22Rv1 (cell line): ENCODE measurements at regions not wholly inside any gene's neighbourhood (a gene's known extent, or its start where the extent isn't known, plus 50 kb on each side); places are given as distances from the start of the nearest gene placed in this dataset.

Source experiments
- H3K27ac ChIP-seq: fragments of 450-650 bp; 2 replicates; pipeline ENCODE4 v1.5.1; 2017
- ZFX ChIP-seq: fragments of 450-650 bp; IDR thresholded peaks from 2 replicates; pipeline ENCODE4 v1.6.1; 2017; ENCODE audit warnings: antibody characterized with exemption, borderline replicate concordance
- TF ChIP-seq, protein P1 (sequence below): fragments of 450-650 bp; IDR thresholded peaks from 2 replicates; pipeline ENCODE4 v1.5.1; 2017; ENCODE audit warnings: mild to moderate bottlenecking

DNA sequence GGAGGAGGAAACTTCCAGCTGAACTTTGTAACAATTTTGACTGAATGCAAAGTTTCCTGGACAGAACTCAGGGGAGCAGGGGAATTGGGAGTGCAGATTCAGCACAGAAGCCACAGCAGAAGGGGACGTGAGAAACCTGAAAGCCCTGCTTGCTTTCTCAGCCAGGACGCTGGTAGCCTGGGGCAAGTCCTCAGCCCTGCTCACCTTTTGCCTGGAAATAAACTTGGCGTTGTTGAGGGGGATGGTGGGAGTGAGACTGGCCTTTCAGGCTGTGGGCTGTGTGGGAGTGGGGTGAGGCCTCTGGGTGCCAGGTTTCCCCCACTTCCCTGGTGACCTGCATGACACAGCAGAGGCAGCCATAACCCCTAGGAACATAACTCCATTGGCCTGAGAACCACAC is 238.1 kb upstream of the HS3ST5 start:
- TF ChIP-seq ZFX, result no peak
- TF ChIP-seq, protein P1, sequence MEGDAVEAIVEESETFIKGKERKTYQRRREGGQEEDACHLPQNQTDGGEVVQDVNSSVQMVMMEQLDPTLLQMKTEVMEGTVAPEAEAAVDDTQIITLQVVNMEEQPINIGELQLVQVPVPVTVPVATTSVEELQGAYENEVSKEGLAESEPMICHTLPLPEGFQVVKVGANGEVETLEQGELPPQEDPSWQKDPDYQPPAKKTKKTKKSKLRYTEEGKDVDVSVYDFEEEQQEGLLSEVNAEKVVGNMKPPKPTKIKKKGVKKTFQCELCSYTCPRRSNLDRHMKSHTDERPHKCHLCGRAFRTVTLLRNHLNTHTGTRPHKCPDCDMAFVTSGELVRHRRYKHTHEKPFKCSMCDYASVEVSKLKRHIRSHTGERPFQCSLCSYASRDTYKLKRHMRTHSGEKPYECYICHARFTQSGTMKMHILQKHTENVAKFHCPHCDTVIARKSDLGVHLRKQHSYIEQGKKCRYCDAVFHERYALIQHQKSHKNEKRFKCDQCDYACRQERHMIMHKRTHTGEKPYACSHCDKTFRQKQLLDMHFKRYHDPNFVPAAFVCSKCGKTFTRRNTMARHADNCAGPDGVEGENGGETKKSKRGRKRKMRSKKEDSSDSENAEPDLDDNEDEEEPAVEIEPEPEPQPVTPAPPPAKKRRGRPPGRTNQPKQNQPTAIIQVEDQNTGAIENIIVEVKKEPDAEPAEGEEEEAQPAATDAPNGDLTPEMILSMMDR, result no peak

DNA sequence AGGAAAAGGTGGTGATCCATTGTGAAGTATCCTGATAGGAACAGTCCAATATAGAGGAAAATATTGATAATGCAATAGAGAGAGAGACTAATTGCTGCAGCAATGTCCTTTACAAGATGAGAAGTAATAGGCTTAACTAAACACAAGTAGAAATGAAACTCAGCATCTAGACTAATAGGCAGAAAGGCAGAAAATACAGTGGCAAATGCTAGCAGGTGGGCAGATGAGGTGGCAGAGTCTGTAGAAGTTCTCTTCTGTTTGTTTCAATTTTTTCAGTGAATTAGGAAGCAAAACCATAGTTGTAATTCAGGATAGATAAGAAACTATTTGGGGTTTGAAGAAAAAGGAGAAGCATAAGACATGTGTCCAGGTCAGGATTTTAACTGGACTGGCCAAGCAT is 236.7 kb upstream of the HS3ST5 start:
- no peak for TF ChIP-seq ZFX
- TF ChIP-seq, protein P1, result no peak
- no peak overlapping the region for H3K27ac ChIP-seq

More for the DNA sequence above, 238.1 kb upstream of the HS3ST5 start:
- H3K27ac ChIP-seq, result no peak overlapping the region

GRCh38 chr6:114577109-114577508 is 234.3 kb upstream of the HS3ST5 start:
- no peak for TF ChIP-seq ZFX
- TF ChIP-seq, protein P1, result no peak
- no peak overlapping the region for H3K27ac ChIP-seq

GRCh38 chr6:114576330-114576729 is 233.5 kb upstream of the HS3ST5 start:
- no peak overlapping the region for H3K27ac ChIP-seq
- TF ChIP-seq, protein P1, result no peak
- no peak for TF ChIP-seq ZFX

GRCh38 chr6:114569669-114570068 is 226.8 kb upstream of the HS3ST5 start:
- no peak overlapping the region for H3K27ac ChIP-seq
- TF ChIP-seq, protein P1, result no peak
- TF ChIP-seq ZFX, result no peak

- H3K27ac ChIP-seq, result no peak overlapping the region
- TF ChIP-seq, protein P1, result no peak
- TF ChIP-seq ZFX, result no peak
Measured at GRCh38 chr6:114564302-114564933, 221.6 kb upstream of the HS3ST5 start.

- no peak for TF ChIP-seq ZFX
- TF ChIP-seq, protein P1, result no peak
- no peak overlapping the region for H3K27ac ChIP-seq
Measured at GRCh38 chr6:114559419-114559818, 216.6 kb upstream of the HS3ST5 start.
